NCI-H526 (cell line): ENCODE measurements at regions not wholly inside any gene's neighbourhood (a gene's known extent, or its start where the extent isn't known, plus 50 kb on each side); places are given as distances from the start of the nearest gene placed in this dataset.

ENCODE experiments used
- DNase-seq, 2 experiments: peaks; one replicate each; lab custom pipeline; 2025; lab: John Stamatoyannopoulos, UW

- no peak for DNase-seq
Observed at GRCh38 chr12:3336606-3337311, 154.2 kb upstream of the PRMT8 start.

- DNase-seq, result no peak
Observed at GRCh38 chr12:3337944-3338343, 153.1 kb upstream of the PRMT8 start.

GRCh38 chr12:3339221-3339620 is 151.8 kb upstream of the PRMT8 start:
- no peak for DNase-seq

GRCh38 chr12:3341594-3341993 is 149.4 kb upstream of the PRMT8 start:
- DNase-seq, result no peak

GRCh38 chr12:3342051-3342450 is 149.0 kb upstream of the PRMT8 start:
- peak; percentile 26 to 79 for DNase-seq

- no peak for DNase-seq
Observed at GRCh38 chr12:3348055-3348454, 142.9 kb upstream of the PRMT8 start.

- DNase-seq, result no peak
Observed at GRCh38 chr12:3350432-3350831, 140.6 kb upstream of the PRMT8 start.

GRCh38 chr12:3351731-3352130 is 139.3 kb upstream of the PRMT8 start:
- no peak for DNase-seq

GRCh38 chr12:3352230-3352629 is 138.8 kb upstream of the PRMT8 start:
- DNase-seq, result no peak

- no peak for DNase-seq
Observed at GRCh38 chr12:3353621-3354020, 137.4 kb upstream of the PRMT8 start.

- DNase-seq, result no peak
Observed at GRCh38 chr12:3354586-3354985, 136.4 kb upstream of the PRMT8 start.

- DNase-seq, result no peak
Observed at GRCh38 chr12:3355378-3355900, 135.6 kb upstream of the PRMT8 start.

- no peak for DNase-seq
Observed at GRCh38 chr12:3357950-3358525, 133.0 kb upstream of the PRMT8 start.

- DNase-seq, result no peak
Observed at GRCh38 chr12:3359478-3359877, 131.5 kb upstream of the PRMT8 start.

GRCh38 chr12:3361146-3361545 is 129.9 kb upstream of the PRMT8 start:
- no peak for DNase-seq

GRCh38 chr12:3362737-3363136 is 128.3 kb upstream of the PRMT8 start:
- DNase-seq, result no peak

- DNase-seq, result no peak
Observed at GRCh38 chr12:3363608-3364007, 127.4 kb upstream of the PRMT8 start.

- DNase-seq, result peak in 1 of 2 experiments; percentile 5
Observed at GRCh38 chr12:3364226-3364625, 126.8 kb upstream of the PRMT8 start.

GRCh38 chr12:3364661-3365462 is 126.1 kb upstream of the PRMT8 start:
- no peak for DNase-seq

GRCh38 chr12:3365463-3366411 is 125.3 kb upstream of the PRMT8 start:
- DNase-seq, result peak in 1 of 2 experiments; percentile 72

GRCh38 chr12:3366451-3367110 is 124.4 kb upstream of the PRMT8 start:
- no peak for DNase-seq
